ENCODE measurements at regions not wholly inside any gene's neighbourhood (a gene's known extent, or its start where the extent isn't known, plus 50 kb on each side); places are given as distances from the start of the nearest gene placed in this dataset.

GRCh38 chr4:140239311-140239710, 85.3 kb upstream of the MAML3 start:
- intact Hi-C loops (cut with DNase I; ENCODE audit: low total_unique reads), result no loop called here
- H3K4me3 ChIP-seq (ENCODE audit: low read depth, poor library complexity, severe bottlenecking), result no peak overlapping the region
- TF ChIP-seq POLR2A (IDR thresholded peaks at IDR 0.05) (no peak), CTCF (IDR thresholded peaks at IDR 0.05) (no peak)
- WGBS, 2 donors, result 89 to 92% methylated on average over 7 of the region's 7 CpGs
- no peak for DNase-seq (ENCODE audit: low spot score in 2 of 2)

GRCh38 chr4:140238351-140239056, 84.5 kb upstream of the MAML3 start:
- H3K4me3 ChIP-seq (ENCODE audit: low read depth, poor library complexity, severe bottlenecking), result no peak overlapping the region
- TF ChIP-seq POLR2A (IDR thresholded peaks at IDR 0.05) (no peak), CTCF (IDR thresholded peaks at IDR 0.05) (no peak)
- 43 to 48% methylated on average over 12 to 13 of the region's 13 CpGs for WGBS, 2 donors
- peak; percentile 85 to 95 for DNase-seq (ENCODE audit: low spot score in 2 of 2)
- intact Hi-C loops (cut with DNase I; ENCODE audit: low total_unique reads), result no loop called here

- intact Hi-C loops (cut with DNase I; ENCODE audit: low total_unique reads), result no loop called here
- TF ChIP-seq POLR2A (IDR thresholded peaks at IDR 0.05) (no peak), CTCF (IDR thresholded peaks at IDR 0.05) (no peak)
- no peak overlapping the region for H3K4me3 ChIP-seq (ENCODE audit: low read depth, poor library complexity, severe bottlenecking)
- WGBS, 2 donors, result 12 to 13% methylated on average over 16 of the region's 16 CpGs
- peak; percentile 73 to 94 for DNase-seq (ENCODE audit: low spot score in 2 of 2)
These were observed 83.8 kb upstream of the MAML3 start for GRCh38 chr4:140237616-140238350.

GRCh38 chr4:140236654-140237169, 82.7 kb upstream of the MAML3 start:
- 73% methylated on average over 9 of the region's 9 CpGs for WGBS, 2 donors
- H3K4me3 ChIP-seq (ENCODE audit: low read depth, poor library complexity, severe bottlenecking), result no peak overlapping the region
- intact Hi-C loops (cut with DNase I; ENCODE audit: low total_unique reads), result no loop called here
- DNase-seq (ENCODE audit: low spot score in 2 of 2), result no peak
- no peak for TF ChIP-seq POLR2A (IDR thresholded peaks at IDR 0.05)
- no peak for TF ChIP-seq CTCF (IDR thresholded peaks at IDR 0.05)

- intact Hi-C loops (cut with DNase I; ENCODE audit: low total_unique reads), result no loop called here
- no peak overlapping the region for H3K4me3 ChIP-seq (ENCODE audit: low read depth, poor library complexity, severe bottlenecking)
- no peak for DNase-seq (ENCODE audit: low spot score in 2 of 2)
- 83 to 96% methylated on average over 3 of the region's 3 CpGs for WGBS, 2 donors
- TF ChIP-seq POLR2A (IDR thresholded peaks at IDR 0.05), result no peak
- TF ChIP-seq CTCF (IDR thresholded peaks at IDR 0.05), result no peak
These were observed 80.7 kb upstream of the MAML3 start for GRCh38 chr4:140234697-140235060.

All from lower leg skin (tissue), 4 donors.